Spinal cord (tissue), 9 donors: ENCODE measurements at regions not wholly inside any gene's neighbourhood (a gene's known extent, or its start where the extent isn't known, plus 50 kb on each side); places are given as distances from the start of the nearest gene placed in this dataset.

Experiments
- DNase-seq, 6 donors: peaks; one replicate each; pipeline versions ENCODE4 v3.0.0 to v3.0.0-alpha.2; 2013 to 2015; ENCODE audit warnings: low spot score in 6 of 6, low read depth in 4 of 6
- H3K27ac ChIP-seq: one replicate; pipeline ENCODE4 v1.5.1; 2013; ENCODE audit warnings: low read depth, low read length, control low read depth
- H3K27me3 ChIP-seq: one replicate; pipeline ENCODE4 v1.6.1; 2013; ENCODE audit warnings: low read length; ENCODE audit not compliant: control insufficient read depth, insufficient read depth
- H3K36me3 ChIP-seq: one replicate; pipeline ENCODE4 v1.6.1; 2013; ENCODE audit warnings: low read length; ENCODE audit not compliant: control insufficient read depth, insufficient read depth
- H3K4me1 ChIP-seq: one replicate; pipeline ENCODE4 v1.6.1; 2013; ENCODE audit warnings: low read length; ENCODE audit not compliant: control insufficient read depth, insufficient read depth
- H3K4me3 ChIP-seq: one replicate; pipeline ENCODE4 v1.5.1; 2013; ENCODE audit warnings: low read depth, low read length, control low read depth
- H3K9me3 ChIP-seq: one replicate; pipeline ENCODE4 v1.6.1; 2013; ENCODE audit warnings: low read length; ENCODE audit not compliant: control insufficient read depth, insufficient read depth
- WGBS: methylation state at CpG from one replicate; pipeline ENCODE4 v1.1.5; 2013; ENCODE audit warnings: missing lambda C conversion rate; ENCODE audit not compliant: insufficient coverage; 5-methylcytosine and 5-hydroxymethylcytosine counted together
- donor health status: healthy.

- WGBS, result 79% methylated on average over 4 of the region's 4 CpGs
- DNase-seq, result no peak
Observed at GRCh38 chr4:147310312-147310711, 170.6 kb upstream of the EDNRA start.

DNA sequence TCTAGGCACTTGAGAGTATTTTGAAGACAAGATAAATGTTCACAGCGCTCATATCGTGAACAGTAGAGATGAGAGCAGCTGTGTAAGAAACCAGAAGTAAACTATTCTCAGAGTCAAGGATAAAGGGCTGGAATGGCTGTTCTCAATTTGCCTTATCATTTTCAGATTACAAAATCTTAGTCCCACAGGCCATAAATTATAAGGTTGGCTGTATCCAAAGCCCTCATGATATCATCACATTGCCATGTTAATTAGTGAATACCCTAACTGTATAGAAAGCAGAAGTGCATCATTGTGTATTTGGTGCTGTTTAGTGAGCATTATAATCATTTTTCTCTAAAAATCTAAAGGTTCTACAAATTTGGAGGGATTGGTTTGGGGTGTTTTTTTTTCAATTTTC, 168.9 kb upstream of the EDNRA start:
- no peaks in the 10 kb centered on the region for H3K9me3 ChIP-seq
- WGBS, result no CpG with 5 or more reads among the region's 2 CpGs
- H3K4me3 ChIP-seq, result no peak overlapping the region
- no peak for DNase-seq
- no peaks in the 10 kb centered on the region for H3K4me1 ChIP-seq
- H3K27me3 ChIP-seq, result no peaks in the 10 kb centered on the region
- no peak overlapping the region for H3K27ac ChIP-seq
- no peaks in the 10 kb centered on the region for H3K36me3 ChIP-seq

More at GRCh38 chr4:147310312-147310711, 170.6 kb upstream of the EDNRA start:
- H3K9me3 ChIP-seq, result no peaks in the 10 kb centered on the region
- H3K36me3 ChIP-seq, result no peaks in the 10 kb centered on the region
- no peaks in the 10 kb centered on the region for H3K27me3 ChIP-seq
- H3K4me3 ChIP-seq, result no peak overlapping the region
- H3K4me1 ChIP-seq, result no peaks in the 10 kb centered on the region
- H3K27ac ChIP-seq, result no peak overlapping the region

DNA sequence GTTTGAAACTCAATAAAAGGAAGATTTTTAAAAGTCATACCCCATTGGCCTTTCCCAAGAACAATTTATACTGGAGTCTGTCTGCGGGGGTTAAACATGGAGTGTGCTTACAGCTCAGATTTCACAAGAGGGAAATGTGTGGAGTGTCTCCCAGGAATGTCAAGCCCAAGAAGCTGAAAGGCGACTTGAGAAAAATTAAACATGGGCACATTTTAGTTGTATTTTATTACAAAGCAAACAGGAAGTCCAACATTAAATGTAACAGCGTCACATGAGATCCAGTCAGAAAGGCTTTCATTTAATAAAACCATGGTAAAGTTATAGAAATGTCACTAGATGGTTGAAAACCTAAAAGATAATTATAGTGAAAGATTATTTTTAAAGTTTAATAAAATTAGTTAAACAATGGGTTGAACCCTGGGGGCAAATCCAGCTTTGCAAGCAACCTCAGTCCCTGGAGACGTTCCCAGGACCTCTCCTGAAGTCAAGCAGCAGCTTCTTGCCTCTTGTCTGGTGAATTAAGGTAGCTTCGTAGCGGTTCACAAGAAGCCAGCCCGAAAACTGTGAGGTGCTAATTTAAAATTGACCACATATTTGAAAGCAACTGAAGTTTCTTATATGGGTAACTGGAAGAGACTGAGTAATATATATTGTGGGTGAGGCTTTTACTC, 168.4 kb upstream of the EDNRA start:
- no peaks in the 10 kb centered on the region for H3K27me3 ChIP-seq
- no peak overlapping the region for H3K4me3 ChIP-seq
- H3K9me3 ChIP-seq, result no peaks in the 10 kb centered on the region
- H3K4me1 ChIP-seq, result no peaks in the 10 kb centered on the region
- WGBS, result 83% methylated on average over 1 of the region's 7 CpGs
- H3K36me3 ChIP-seq, result no peaks in the 10 kb centered on the region
- no peak for DNase-seq
- H3K27ac ChIP-seq, result no peak overlapping the region

- H3K4me1 ChIP-seq, result no peaks in the 10 kb centered on the region
- no peak overlapping the region for H3K4me3 ChIP-seq
- WGBS, result 100% methylated on average over 1 of the region's 1 CpG
- H3K27me3 ChIP-seq, result no peaks in the 10 kb centered on the region
- no peaks in the 10 kb centered on the region for H3K36me3 ChIP-seq
- DNase-seq, result no peak
- no peaks in the 10 kb centered on the region for H3K9me3 ChIP-seq
- no peak overlapping the region for H3K27ac ChIP-seq
Observed at GRCh38 chr4:147313108-147313507, 167.8 kb upstream of the EDNRA start.

DNA sequence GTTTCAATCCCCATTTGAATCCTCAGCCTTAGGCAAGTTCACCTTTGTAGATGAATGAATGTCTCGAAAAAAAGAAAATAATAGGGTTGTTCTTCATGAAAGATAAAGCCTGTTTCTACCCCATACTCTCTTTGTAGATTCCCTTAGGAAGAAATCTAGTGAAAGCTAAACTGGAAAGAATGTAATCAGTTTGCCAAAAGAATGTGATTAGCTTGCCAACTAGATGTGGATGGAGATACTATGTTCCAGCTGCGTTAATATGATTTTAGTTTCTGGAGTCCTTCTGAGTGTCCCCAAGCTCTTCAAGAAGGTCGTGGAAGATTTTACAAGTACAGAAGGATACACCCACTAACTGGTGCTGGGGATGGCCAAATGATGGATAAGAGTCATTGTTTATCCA, 162.3 kb upstream of the EDNRA start:
- no peak for DNase-seq
- no peaks in the 10 kb centered on the region for H3K27me3 ChIP-seq
- WGBS, result 67% methylated on average over 2 of the region's 3 CpGs
- H3K27ac ChIP-seq, result no peak overlapping the region
- H3K36me3 ChIP-seq, result no peaks in the 10 kb centered on the region
- H3K4me3 ChIP-seq, result no peak overlapping the region
- H3K9me3 ChIP-seq, result no peaks in the 10 kb centered on the region
- H3K4me1 ChIP-seq, result no peaks in the 10 kb centered on the region

- H3K4me1 ChIP-seq, result no peaks in the 10 kb centered on the region
- no peaks in the 10 kb centered on the region for H3K36me3 ChIP-seq
- WGBS, result 78% methylated on average over 1 of the region's 3 CpGs
- no peaks in the 10 kb centered on the region for H3K9me3 ChIP-seq
- no peak overlapping the region for H3K27ac ChIP-seq
- DNase-seq, result peak in 1 of 6 donors; percentile 15
- no peaks in the 10 kb centered on the region for H3K27me3 ChIP-seq
- H3K4me3 ChIP-seq, result no peak overlapping the region
Observed at GRCh38 chr4:147325571-147325981, 155.3 kb upstream of the EDNRA start.

- Histone ChIP-seq H3K4me1 (no peaks in the 10 kb centered on the region), H3K27ac (no peak overlapping the region), H3K4me3 (no peak overlapping the region), H3K9me3 (no peaks in the 10 kb centered on the region), H3K36me3 (no peaks in the 10 kb centered on the region), H3K27me3 (no peaks in the 10 kb centered on the region)
- DNase-seq, result peak in 1 of 6 donors; percentile 52
Observed at GRCh38 chr4:147326591-147326990, 154.3 kb upstream of the EDNRA start.

- WGBS, result 75% methylated on average over 1 of the region's 2 CpGs
- no peaks in the 10 kb centered on the region for H3K4me1 ChIP-seq
- no peak overlapping the region for H3K27ac ChIP-seq
- no peaks in the 10 kb centered on the region for H3K9me3 ChIP-seq
- H3K27me3 ChIP-seq, result no peaks in the 10 kb centered on the region
- no peak overlapping the region for H3K4me3 ChIP-seq
- no peaks in the 10 kb centered on the region for H3K36me3 ChIP-seq
- no peak for DNase-seq
Observed at GRCh38 chr4:147327322-147327721, 153.6 kb upstream of the EDNRA start.

DNA sequence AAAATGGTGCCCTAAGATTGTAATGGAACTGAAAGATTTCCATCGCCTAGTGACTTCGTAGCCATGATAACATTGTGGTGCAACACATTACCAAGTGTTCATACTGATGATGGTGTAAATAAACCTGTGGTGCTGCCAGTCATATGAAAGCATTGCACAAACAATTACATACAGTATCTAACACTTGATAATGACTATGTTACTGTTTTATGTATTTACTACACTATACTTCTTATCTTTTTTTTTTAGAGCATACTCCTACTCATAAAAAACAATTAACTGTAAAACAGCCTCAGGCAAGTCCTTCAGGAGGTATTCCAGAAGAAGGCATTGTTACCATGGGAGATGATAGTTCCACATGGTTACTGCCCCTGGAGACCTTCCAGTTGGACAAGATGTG, 152.7 kb upstream of the EDNRA start:
- Histone ChIP-seq H3K27me3 (no peaks in the 10 kb centered on the region), H3K4me1 (no peaks in the 10 kb centered on the region), H3K36me3 (no peaks in the 10 kb centered on the region), H3K27ac (no peak overlapping the region), H3K9me3 (no peaks in the 10 kb centered on the region), H3K4me3 (no peak overlapping the region)
- WGBS, result no CpG with 5 or more reads among the region's 2 CpGs
- DNase-seq, result no peak

- 100% methylated on average over 1 of the region's 8 CpGs for WGBS
- no peak for DNase-seq
- H3K4me3 ChIP-seq, result no peak overlapping the region
Observed at GRCh38 chr4:147328756-147329446, 152.0 kb upstream of the EDNRA start.

More at GRCh38 chr4:147328756-147329446, 152.0 kb upstream of the EDNRA start:
- H3K27me3 ChIP-seq, result no peaks in the 10 kb centered on the region
- no peaks in the 10 kb centered on the region for H3K4me1 ChIP-seq
- H3K27ac ChIP-seq, result no peak overlapping the region
- H3K9me3 ChIP-seq, result no peaks in the 10 kb centered on the region
- H3K36me3 ChIP-seq, result no peaks in the 10 kb centered on the region
